Prostate gland (tissue), 2 donors: ENCODE measurements at regions not wholly inside any gene's neighbourhood (a gene's known extent, or its start where the extent isn't known, plus 50 kb on each side); places are given as distances from the start of the nearest gene placed in this dataset.

Experiments used
- DNase-seq: peaks from one replicate; pipeline ENCODE4 v3.0.0-alpha.2; 2019; ENCODE audit warnings: low spot score
- H3K27ac ChIP-seq, 2 donors: fragments of 200-600 bp; sonication (generic); 2 replicates each; pipeline ENCODE4 v1.5.1; 2017 to 2019
- H3K27me3 ChIP-seq: fragments of 200-600 bp; sonication (generic); replicated peaks from 2 replicates; pipeline ENCODE4 v1.5.1; 2019; ENCODE audit not compliant: insufficient read depth
- H3K36me3 ChIP-seq, 2 donors: fragments of 200-600 bp; sonication (generic); 1 replicate in 1 of 2; 2 replicates in 1 of 2; pipeline versions ENCODE4 v1.5.1 to v1.8.1; 2017 to 2019
- H3K4me1 ChIP-seq: fragments of 200-600 bp; sonication (generic); replicated peaks from 2 replicates; pipeline ENCODE4 v1.5.1; 2019
- H3K4me3 ChIP-seq, 2 donors: fragments of 200-600 bp; sonication (generic); 2 replicates each; pipeline ENCODE4 v1.5.1; 2017 to 2019
- H3K9me3 ChIP-seq: fragments of 200-600 bp; sonication (generic); 2 replicates; pipeline ENCODE4 v1.5.1; 2017
- CTCF ChIP-seq, 4 experiments: fragments of 200-600 bp in 2 of 4; fragments of 450-650 bp in 2 of 4; sonication (generic) in 2 of 4; IDR thresholded peaks; 1 replicate in 3 of 4; 2 replicates in 1 of 4; pipeline ENCODE4 v1.5.1; 2016 to 2019; ENCODE audit warnings: antibody characterized with exemption in 4 of 4, mild to moderate bottlenecking in 2 of 4, moderate library complexity in 2 of 4
- POLR2A ChIP-seq: fragments of 450-650 bp; IDR thresholded peaks from one replicate; pipeline ENCODE4 v1.6.1; 2016; ENCODE audit warnings: antibody characterized with exemption, mild to moderate bottlenecking
- POLR2AphosphoS5 ChIP-seq: sonication (generic); formaldehyde crosslinking; IDR thresholded peaks from one replicate; pipeline ENCODE4 v1.6.1; 2017; ENCODE audit warnings: antibody characterized with exemption
- WGBS: methylation state at CpG from one replicate; pipeline ENCODE4 v1.1.5; 2018; 5-methylcytosine and 5-hydroxymethylcytosine counted together
- intact Hi-C: fragments of 100-400 bp; cut with DNase I; formaldehyde crosslinking; loops from one replicate; pipeline ENCODE4 v1.14.2; 2022

- intact Hi-C loops = no loop called here
- WGBS = 58% methylated on average over 2 of the region's 2 CpGs
- no peak for DNase-seq
- TF ChIP-seq POLR2AphosphoS5 = no peak
- no peak for TF ChIP-seq CTCF (IDR thresholded peaks at IDR 0.05)
- TF ChIP-seq POLR2A = no peak
- H3K9me3 ChIP-seq = no peaks in the 10 kb centered on the region
- no peak overlapping the region for H3K27ac ChIP-seq
- no peaks in the 10 kb centered on the region for H3K27me3 ChIP-seq
- H3K36me3 ChIP-seq = no peaks in the 10 kb centered on the region
- H3K4me3 ChIP-seq = no peak overlapping the region
- no peaks in the 10 kb centered on the region for H3K4me1 ChIP-seq
Observed at GRCh38 chr2:175732531-175732930, 269.5 kb downstream of the LNPK start.

GRCh38 chr2:175730050-175730449 lies 272.0 kb downstream of the LNPK start:
- H3K27ac ChIP-seq = no peak overlapping the region
- no peaks in the 10 kb centered on the region for H3K4me1 ChIP-seq
- DNase-seq = no peak
- no peaks in the 10 kb centered on the region for H3K9me3 ChIP-seq
- WGBS = 46% methylated on average over 4 of the region's 4 CpGs
- H3K36me3 ChIP-seq = no peaks in the 10 kb centered on the region
- H3K4me3 ChIP-seq = no peak overlapping the region
- intact Hi-C loops = no loop called here
- H3K27me3 ChIP-seq = no peaks in the 10 kb centered on the region
- TF ChIP-seq CTCF (IDR thresholded peaks at IDR 0.05) (no peak), POLR2A (no peak), POLR2AphosphoS5 (no peak)

GRCh38 chr2:175729049-175729706 lies 272.9 kb downstream of the LNPK start:
- no peaks in the 10 kb centered on the region for H3K4me1 ChIP-seq
- WGBS = 91% methylated on average over 4 of the region's 4 CpGs
- H3K4me3 ChIP-seq = no peak overlapping the region
- H3K36me3 ChIP-seq = no peaks in the 10 kb centered on the region
- no peaks in the 10 kb centered on the region for H3K9me3 ChIP-seq
- H3K27ac ChIP-seq = no peak overlapping the region
- intact Hi-C loops = no loop called here
- H3K27me3 ChIP-seq = no peaks in the 10 kb centered on the region
- TF ChIP-seq CTCF (IDR thresholded peaks at IDR 0.05) (no peak), POLR2A (no peak), POLR2AphosphoS5 (no peak)
- no peak for DNase-seq

GRCh38 chr2:175728032-175728431 lies 274.0 kb downstream of the LNPK start:
- 73% methylated on average over 4 of the region's 4 CpGs for WGBS
- no peak for DNase-seq
- H3K36me3 ChIP-seq = no peaks in the 10 kb centered on the region

More at GRCh38 chr2:175728032-175728431, 274.0 kb downstream of the LNPK start:
- no peaks in the 10 kb centered on the region for H3K4me1 ChIP-seq
- no peak for TF ChIP-seq POLR2A
- no peak for TF ChIP-seq CTCF (IDR thresholded peaks at IDR 0.05)
- no peak for TF ChIP-seq POLR2AphosphoS5
- H3K27ac ChIP-seq = no peak overlapping the region
- H3K9me3 ChIP-seq = no peaks in the 10 kb centered on the region
- H3K4me3 ChIP-seq = no peak overlapping the region
- intact Hi-C loops = no loop called here
- H3K27me3 ChIP-seq = no peaks in the 10 kb centered on the region
